ENCODE measurements at regions not wholly inside any gene's neighbourhood (a gene's known extent, or its start where the extent isn't known, plus 50 kb on each side); places are given as distances from the start of the nearest gene placed in this dataset.

- no peak for DNase-seq (ENCODE audit: low spot score)
- Histone ChIP-seq H3K9me3 (ENCODE audit: low read depth, low read length, poor library complexity, severe bottlenecking) (no peaks in the 10 kb centered on the region), H3K4me3 (ENCODE audit: low read depth, low read length, poor library complexity, severe bottlenecking) (no peak overlapping the region), H3K27me3 (replicated peaks; ENCODE audit: insufficient read depth, low read depth, low read length, poor library complexity) (peaks cover 46% of the 10 kb centered on the region), H3K27ac (ENCODE audit: low read depth, low read length, poor library complexity, severe bottlenecking) (no peak overlapping the region), H3K4me1 (ENCODE audit: insufficient read depth, low read length, poor library complexity, severe bottlenecking) (no peaks in the 10 kb centered on the region), H3K36me3 (ENCODE audit: insufficient read depth, low read length, poor library complexity, severe bottlenecking) (no peaks in the 10 kb centered on the region)
- BruUV-seq (replicated peaks) = no TSS peak
- intact Hi-C loops (cut with micrococcal nuclease; ENCODE audit: unreplicated experiment) = no loop called here
- ChIA-PET CTCF (no interaction called here), POLR2A (ENCODE audit: low non-redundant PET) (no interaction called here)
- TF ChIP-seq EZH2 (IDR thresholded peaks at IDR 0.05; ENCODE audit: borderline replicate concordance, low read depth, low read length, poor library complexity, severe bottlenecking) = no peak
- TF ChIP-seq CTCF (conservative IDR thresholded peaks at IDR 0.05; ENCODE audit: low read depth, low read length) = no peak
Measured at GRCh38 chrX:131621650-131622049, 77.8 kb downstream of the OR13H1 start.

- H3K9me3 ChIP-seq (ENCODE audit: low read depth, low read length, poor library complexity, severe bottlenecking) = no peaks in the 10 kb centered on the region
- H3K4me1 ChIP-seq (ENCODE audit: insufficient read depth, low read length, poor library complexity, severe bottlenecking) = no peaks in the 10 kb centered on the region
- POLR2A ChIA-PET (ENCODE audit: low non-redundant PET) = no interaction called here
- no peaks in the 10 kb centered on the region for H3K36me3 ChIP-seq (ENCODE audit: insufficient read depth, low read length, poor library complexity, severe bottlenecking)
- H3K27me3 ChIP-seq (replicated peaks; ENCODE audit: insufficient read depth, low read depth, low read length, poor library complexity) = peaks cover 44% of the 10 kb centered on the region
- H3K4me3 ChIP-seq (ENCODE audit: low read depth, low read length, poor library complexity, severe bottlenecking) = no peak overlapping the region
- H3K27ac ChIP-seq (ENCODE audit: low read depth, low read length, poor library complexity, severe bottlenecking) = no peak overlapping the region
- intact Hi-C loops (cut with micrococcal nuclease; ENCODE audit: unreplicated experiment) = loop anchor here (2.0 kb wide), 1 partner anchor 650 kb away; no protein-coding TSS in a partner anchor
- BruUV-seq (replicated peaks) = no TSS peak
- peak; percentile 33 for DNase-seq (ENCODE audit: low spot score)
- CTCF ChIA-PET = interaction anchor here (0.6 kb wide), 2 partner anchors 52 to 267 kb away, joined by 4 to 5 read pairs; no protein-coding TSS in a partner anchor
- peak; percentile 56 for TF ChIP-seq CTCF (conservative IDR thresholded peaks at IDR 0.05; ENCODE audit: low read depth, low read length)
- no peak for TF ChIP-seq EZH2 (IDR thresholded peaks at IDR 0.05; ENCODE audit: borderline replicate concordance, low read depth, low read length, poor library complexity, severe bottlenecking)
Measured at GRCh38 chrX:131626681-131627296, 82.9 kb downstream of the OR13H1 start.

GRCh38 chrX:131630534-131630933 is 86.7 kb downstream of the OR13H1 start:
- TF ChIP-seq EZH2 (IDR thresholded peaks at IDR 0.05; ENCODE audit: borderline replicate concordance, low read depth, low read length, poor library complexity, severe bottlenecking) = no peak
- no peak for TF ChIP-seq CTCF (conservative IDR thresholded peaks at IDR 0.05; ENCODE audit: low read depth, low read length)
- H3K9me3 ChIP-seq (ENCODE audit: low read depth, low read length, poor library complexity, severe bottlenecking) = no peaks in the 10 kb centered on the region
- ChIA-PET POLR2A (ENCODE audit: low non-redundant PET) (no interaction called here), CTCF (no interaction called here)
- peaks cover 20% of the 10 kb centered on the region for H3K27me3 ChIP-seq (replicated peaks; ENCODE audit: insufficient read depth, low read depth, low read length, poor library complexity)
- no peak for DNase-seq (ENCODE audit: low spot score)
- H3K36me3 ChIP-seq (ENCODE audit: insufficient read depth, low read length, poor library complexity, severe bottlenecking) = no peaks in the 10 kb centered on the region
- intact Hi-C loops (cut with micrococcal nuclease; ENCODE audit: unreplicated experiment) = loop anchor here (10.0 kb wide), 1 partner anchor 366 kb away; no protein-coding TSS in a partner anchor
- no TSS peak for BruUV-seq (replicated peaks)
- no peaks in the 10 kb centered on the region for H3K4me1 ChIP-seq (ENCODE audit: insufficient read depth, low read length, poor library complexity, severe bottlenecking)
- H3K4me3 ChIP-seq (ENCODE audit: low read depth, low read length, poor library complexity, severe bottlenecking) = no peak overlapping the region
- H3K27ac ChIP-seq (ENCODE audit: low read depth, low read length, poor library complexity, severe bottlenecking) = no peak overlapping the region
